ENCODE measurements at regions not wholly inside any gene's neighbourhood (a gene's known extent, or its start where the extent isn't known, plus 50 kb on each side); places are given as distances from the start of the nearest gene placed in this dataset.
A peak's percentile ranks its signal among the peaks of the same experiment; 100 is the strongest.

DNA sequence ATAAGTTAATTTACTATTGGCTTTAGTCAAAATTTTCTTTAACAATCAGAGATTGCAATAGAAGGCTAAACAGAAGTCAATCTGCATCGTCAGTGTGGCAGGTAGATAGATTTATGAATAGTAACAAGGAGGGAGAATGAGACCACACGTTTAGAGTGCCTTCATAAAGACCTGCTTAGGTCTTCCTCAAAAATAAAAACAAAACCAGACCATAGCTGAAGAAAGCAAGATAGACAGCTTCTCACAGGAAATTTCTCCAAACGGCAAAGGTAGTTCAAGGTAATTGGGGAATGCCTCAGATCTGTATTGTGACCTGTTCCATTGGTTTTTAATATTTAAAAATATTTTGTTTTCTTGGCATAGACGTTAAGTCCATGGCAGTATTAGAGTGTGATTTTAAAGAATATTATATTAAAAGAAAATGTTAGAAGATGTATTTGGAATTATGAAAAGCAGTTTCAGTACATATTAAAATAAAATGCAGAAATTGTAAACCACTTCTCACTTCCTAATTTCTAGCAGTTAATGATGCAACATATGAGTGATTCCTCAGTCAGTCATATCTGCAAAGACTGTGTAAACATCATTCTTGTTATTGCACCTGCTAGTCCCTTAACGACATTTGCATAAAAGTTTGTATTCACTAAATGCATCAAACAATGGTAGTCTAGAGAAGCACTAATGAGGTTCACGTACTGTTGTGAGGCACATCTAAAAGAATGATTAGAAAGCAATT, 278.0 kb downstream of the HLX start:
- H3K9me3 Mint-ChIP-seq: peaks cover 0 to 4% (median 0%) of the 10 kb centered on the region in 7 donors
- H3K27ac Mint-ChIP-seq: peak overlapping the region; percentile 64 to 95 (median 85)
- peaks cover 1 to 5% (median 2%) of the 10 kb centered on the region in 3 donors for H3K27me3 Mint-ChIP-seq (ENCODE audit: low read depth in 3 of 3)
- Histone ChIP-seq H3K9ac (ENCODE audit: insufficient read depth, low read length, poor library complexity, severe bottlenecking) (no peak overlapping the region), H3K4me2 (replicated peaks; ENCODE audit: extremely low read depth, low read length, poor library complexity, severe bottlenecking) (peak overlapping the region; percentile 50), H3K4me3 (replicated peaks in 1 of 3; ENCODE audit: low read depth in 2 of 3, low read length in 3 of 3) (peak overlapping the region in 1 of 3 experiments; percentile 2), H3K27me3 (ENCODE audit: control insufficient read depth in 2 of 2, insufficient read depth in 2 of 2, low read length in 2 of 2) (no peaks in the 10 kb centered on the region), H3K4me1 (ENCODE audit: control insufficient read depth in 1 of 2, insufficient read depth in 2 of 2, low read length in 2 of 2) (peaks cover 36 to 39% of the 10 kb centered on the region in 2 donors), H3K79me2 (ENCODE audit: insufficient read depth, low read length) (no peaks in the 10 kb centered on the region), H3K9me3 (replicated peaks in 1 of 2; ENCODE audit: control insufficient read depth in 1 of 2, insufficient read depth in 1 of 2, low read length in 2 of 2) (no peaks in the 10 kb centered on the region), H2AFZ (ENCODE audit: insufficient read depth, low read depth, low read length, poor library complexity, severe bottlenecking) (no peak overlapping the region), H3K27ac (ENCODE audit: low read depth in 1 of 2, low read length in 2 of 2) (peak overlapping the region in 1 of 2 donors; percentile 33), H3K36me3 (replicated peaks in 1 of 2; ENCODE audit: control insufficient read depth in 1 of 2, insufficient read depth in 2 of 2, low read length in 2 of 2) (no peaks in the 10 kb centered on the region), H4K20me1 (ENCODE audit: insufficient read depth, low read length) (no peaks in the 10 kb centered on the region)
- intact Hi-C loops (cut with micrococcal nuclease): loop anchor here in 1 of 2 donors (10.0 kb wide), 1 partner anchor 52 kb away; no protein-coding TSS in a partner anchor
- H3K4me3 Mint-ChIP-seq: peak overlapping the region in 1 of 2 donors; percentile 78
- peak; percentile 71 to 91 (median 77) for DNase-seq
- H3K36me3 Mint-ChIP-seq: peaks cover 3 to 7% of the 10 kb centered on the region in 2 donors
- H3K4me1 Mint-ChIP-seq: peaks cover 40% of the 10 kb centered on the region
- no CpG with 5 or more reads among the region's 6 CpGs for WGBS (ENCODE audit: insufficient coverage)
- no peak for TF ChIP-seq CTCF (IDR thresholded peaks at IDR 0.05)

DNA sequence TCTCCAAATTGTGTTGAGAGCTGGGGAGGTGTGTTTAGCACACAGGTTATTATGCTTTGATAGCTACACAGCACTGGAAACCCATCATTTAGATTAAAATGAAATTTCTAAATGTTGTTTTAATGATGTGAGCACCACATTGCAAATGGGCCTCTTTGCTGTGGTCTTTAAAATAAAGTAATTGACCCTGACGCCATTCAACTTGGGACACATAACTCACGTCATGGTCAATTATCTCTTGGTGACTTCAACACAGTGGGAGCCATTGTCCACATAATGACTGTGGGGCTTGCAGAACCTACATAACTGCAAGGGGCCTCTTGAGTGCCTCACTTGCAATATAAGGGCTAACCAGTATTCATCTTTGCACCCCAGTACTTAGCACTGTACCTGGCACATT, 280.4 kb downstream of the HLX start:
- H3K27ac Mint-ChIP-seq: no peak overlapping the region
- H3K36me3 Mint-ChIP-seq: peaks cover 8 to 11% of the 10 kb centered on the region in 2 donors
- H3K9me3 Mint-ChIP-seq: peaks cover 0 to 3% (median 0%) of the 10 kb centered on the region in 7 donors
- Histone ChIP-seq H3K79me2 (ENCODE audit: insufficient read depth, low read length) (no peaks in the 10 kb centered on the region), H3K4me2 (replicated peaks; ENCODE audit: extremely low read depth, low read length, poor library complexity, severe bottlenecking) (no peak overlapping the region), H3K27ac (ENCODE audit: low read depth in 1 of 2, low read length in 2 of 2) (no peak overlapping the region), H3K9me3 (replicated peaks in 1 of 2; ENCODE audit: control insufficient read depth in 1 of 2, insufficient read depth in 1 of 2, low read length in 2 of 2) (no peaks in the 10 kb centered on the region), H3K9ac (ENCODE audit: insufficient read depth, low read length, poor library complexity, severe bottlenecking) (no peak overlapping the region), H3K36me3 (replicated peaks in 1 of 2; ENCODE audit: control insufficient read depth in 1 of 2, insufficient read depth in 2 of 2, low read length in 2 of 2) (no peaks in the 10 kb centered on the region), H3K4me3 (replicated peaks in 1 of 3; ENCODE audit: low read depth in 2 of 3, low read length in 3 of 3) (no peak overlapping the region), H4K20me1 (ENCODE audit: insufficient read depth, low read length) (no peaks in the 10 kb centered on the region), H3K4me1 (ENCODE audit: control insufficient read depth in 1 of 2, insufficient read depth in 2 of 2, low read length in 2 of 2) (peaks cover 43 to 59% of the 10 kb centered on the region in 2 donors), H3K27me3 (ENCODE audit: control insufficient read depth in 2 of 2, insufficient read depth in 2 of 2, low read length in 2 of 2) (no peaks in the 10 kb centered on the region), H2AFZ (ENCODE audit: insufficient read depth, low read depth, low read length, poor library complexity, severe bottlenecking) (no peak overlapping the region)
- no peak overlapping the region for H3K4me3 Mint-ChIP-seq
- TF ChIP-seq CTCF (IDR thresholded peaks at IDR 0.05): no peak
- intact Hi-C loops (cut with micrococcal nuclease): loop anchor here in 1 of 2 donors (10.0 kb wide), 2 partner anchors 55 to 275 kb away; no protein-coding TSS in a partner anchor
- DNase-seq: no peak
- H3K4me1 Mint-ChIP-seq: peaks cover 56% of the 10 kb centered on the region
- WGBS (ENCODE audit: insufficient coverage): 100% methylated on average over 2 of the region's 2 CpGs
- H3K27me3 Mint-ChIP-seq (ENCODE audit: low read depth in 3 of 3): peaks cover 2 to 8% (median 5%) of the 10 kb centered on the region in 3 donors

Measured in CD14-positive monocyte (primary cell).